Cardiac muscle cell (in vitro differentiated cells and primary cell): ENCODE measurements at regions not wholly inside any gene's neighbourhood (a gene's known extent, or its start where the extent isn't known, plus 50 kb on each side); places are given as distances from the start of the nearest gene placed in this dataset.

Source experiments
- DNase-seq, 2 donors: peaks; one replicate each; pipeline versions ENCODE4 v3.0.0 to v3.0.0-alpha.2; 2010 to 2017; ENCODE audit warnings: low read depth in 1 of 2, low spot score in 1 of 2
- H3K27ac ChIP-seq: fragments of 200-600 bp; sonication (generic); 2 replicates; pipeline ENCODE4 v1.5.1; 2016
- H3K27me3 ChIP-seq: fragments of 200-600 bp; sonication (generic); 2 replicates; pipeline ENCODE4 v1.6.0; 2016; ENCODE audit warnings: control low read depth
- H3K36me3 ChIP-seq: fragments of 200-600 bp; sonication (generic); 2 replicates; pipeline ENCODE4 v1.5.1; 2016; ENCODE audit warnings: control low read depth
- H3K4me1 ChIP-seq: fragments of 200-600 bp; sonication (generic); 2 replicates; pipeline ENCODE4 v1.8.1; 2017; ENCODE audit warnings: low read depth, mild to moderate bottlenecking, mixed run types
- H3K4me3 ChIP-seq: fragments of 200-600 bp; sonication (generic); 2 replicates; pipeline ENCODE4 v1.5.1; 2016; ENCODE audit warnings: mild to moderate bottlenecking
- H3K9me3 ChIP-seq: fragments of 200-600 bp; sonication (generic); 2 replicates; pipeline ENCODE4 v1.5.1; 2017; ENCODE audit warnings: low read depth, mild to moderate bottlenecking, control low read depth
- TF ChIP-seq, protein P1 (sequence below): IDR thresholded peaks from 2 replicates; pipeline ENCODE4 v1.5.1; 2012; ENCODE audit warnings: low read depth, mild to moderate bottlenecking, low read length

DNA sequence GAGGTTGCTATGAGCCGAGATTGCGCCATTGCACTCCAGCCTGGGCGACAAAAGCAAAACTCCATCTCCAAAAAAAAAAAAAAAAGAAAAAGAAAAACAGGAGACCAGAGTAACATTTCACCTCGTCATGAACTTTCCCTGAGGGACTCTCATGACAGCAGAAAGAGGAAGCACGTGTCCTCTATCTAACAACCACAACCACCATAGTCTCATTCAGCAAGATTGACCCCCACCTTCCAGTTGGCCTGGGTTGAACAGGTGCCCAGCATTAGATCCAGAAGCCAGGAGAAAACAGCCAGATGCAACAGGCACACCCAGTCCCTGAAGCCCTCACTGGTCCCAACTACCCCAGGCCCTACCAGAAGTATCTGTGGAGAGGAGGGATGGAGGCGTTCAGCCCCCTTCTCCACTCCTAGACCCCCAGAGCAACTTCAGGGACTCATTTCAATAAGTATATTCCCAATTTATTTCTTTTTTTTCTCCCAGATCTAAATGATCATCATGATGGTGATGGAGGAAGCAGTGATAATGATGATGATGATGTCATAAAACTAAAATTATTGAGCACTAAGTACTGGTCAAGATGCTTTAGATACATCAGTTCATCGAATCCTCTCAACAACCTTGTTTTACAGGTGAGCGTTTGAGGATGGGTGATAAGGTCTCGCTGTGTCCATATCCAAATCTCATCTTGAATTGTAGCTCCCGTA lies 235.0 kb downstream of the EFCAB11 start:
- Histone ChIP-seq H3K27me3 (no peaks in the 10 kb centered on the region), H3K36me3 (no peaks in the 10 kb centered on the region), H3K4me3 (no peak overlapping the region), H3K27ac (no peak overlapping the region), H3K4me1 (no peaks in the 10 kb centered on the region), H3K9me3 (no peaks in the 10 kb centered on the region)
- TF ChIP-seq, protein P1, sequence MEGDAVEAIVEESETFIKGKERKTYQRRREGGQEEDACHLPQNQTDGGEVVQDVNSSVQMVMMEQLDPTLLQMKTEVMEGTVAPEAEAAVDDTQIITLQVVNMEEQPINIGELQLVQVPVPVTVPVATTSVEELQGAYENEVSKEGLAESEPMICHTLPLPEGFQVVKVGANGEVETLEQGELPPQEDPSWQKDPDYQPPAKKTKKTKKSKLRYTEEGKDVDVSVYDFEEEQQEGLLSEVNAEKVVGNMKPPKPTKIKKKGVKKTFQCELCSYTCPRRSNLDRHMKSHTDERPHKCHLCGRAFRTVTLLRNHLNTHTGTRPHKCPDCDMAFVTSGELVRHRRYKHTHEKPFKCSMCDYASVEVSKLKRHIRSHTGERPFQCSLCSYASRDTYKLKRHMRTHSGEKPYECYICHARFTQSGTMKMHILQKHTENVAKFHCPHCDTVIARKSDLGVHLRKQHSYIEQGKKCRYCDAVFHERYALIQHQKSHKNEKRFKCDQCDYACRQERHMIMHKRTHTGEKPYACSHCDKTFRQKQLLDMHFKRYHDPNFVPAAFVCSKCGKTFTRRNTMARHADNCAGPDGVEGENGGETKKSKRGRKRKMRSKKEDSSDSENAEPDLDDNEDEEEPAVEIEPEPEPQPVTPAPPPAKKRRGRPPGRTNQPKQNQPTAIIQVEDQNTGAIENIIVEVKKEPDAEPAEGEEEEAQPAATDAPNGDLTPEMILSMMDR: no peak
- no peak for DNase-seq

DNA sequence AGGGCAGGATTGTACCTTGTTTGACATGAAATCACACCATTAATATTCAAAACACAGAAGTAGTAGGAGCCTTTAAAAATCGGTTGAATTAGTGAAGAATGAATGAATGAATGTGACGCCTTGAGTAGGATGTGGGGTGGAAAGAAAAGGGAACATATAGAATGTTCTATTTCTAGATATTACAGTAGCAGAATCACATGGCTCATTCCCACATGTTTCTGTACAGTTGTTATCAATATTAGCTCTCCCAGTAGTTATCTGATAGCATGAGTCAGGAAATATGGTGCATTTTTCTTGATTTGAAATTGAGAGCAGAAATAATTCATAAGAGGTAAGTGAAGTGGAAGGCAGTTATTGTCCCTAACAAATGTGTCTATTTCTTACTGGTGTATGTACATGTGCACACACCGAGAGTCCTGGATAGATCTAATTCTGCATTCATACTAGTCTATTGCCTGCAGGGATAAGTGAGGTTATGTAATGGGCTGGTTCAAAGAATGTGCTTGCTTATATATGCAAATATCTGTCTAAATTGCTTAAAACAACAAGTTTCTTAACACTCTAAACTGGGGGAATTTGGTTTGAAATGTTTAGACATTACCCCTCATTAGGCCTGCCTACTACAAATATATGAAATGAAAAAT lies 245.4 kb downstream of the EFCAB11 start:
- Histone ChIP-seq H3K4me1 (no peaks in the 10 kb centered on the region), H3K27me3 (no peaks in the 10 kb centered on the region), H3K36me3 (no peaks in the 10 kb centered on the region), H3K4me3 (no peak overlapping the region), H3K9me3 (no peaks in the 10 kb centered on the region), H3K27ac (no peak overlapping the region)
- no peak for DNase-seq
- TF ChIP-seq, protein P1: no peak

DNA sequence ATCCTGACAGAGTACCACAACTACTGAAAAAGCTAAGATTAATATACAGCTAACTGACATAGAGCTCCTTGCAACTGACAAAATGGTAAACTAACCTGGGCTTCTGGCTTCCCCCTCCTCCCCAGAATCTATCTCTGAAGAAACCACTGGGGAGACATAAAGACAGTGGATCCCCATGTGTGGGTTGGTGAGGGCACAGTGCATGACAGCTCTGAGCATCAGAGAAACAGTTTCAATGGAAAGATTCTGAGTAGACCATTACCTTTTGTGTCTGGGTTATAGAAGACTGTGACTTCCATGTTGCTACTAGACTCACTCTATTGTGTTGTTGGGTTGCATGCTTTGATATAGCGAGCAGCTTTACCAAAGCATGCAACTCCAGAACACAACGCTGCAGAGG lies 247.4 kb downstream of the EFCAB11 start:
- Histone ChIP-seq H3K4me3 (no peak overlapping the region), H3K36me3 (no peaks in the 10 kb centered on the region), H3K27me3 (no peaks in the 10 kb centered on the region), H3K27ac (no peak overlapping the region), H3K9me3 (no peaks in the 10 kb centered on the region), H3K4me1 (peaks cover 8% of the 10 kb centered on the region)
- TF ChIP-seq, protein P1: no peak
- no peak for DNase-seq

DNA sequence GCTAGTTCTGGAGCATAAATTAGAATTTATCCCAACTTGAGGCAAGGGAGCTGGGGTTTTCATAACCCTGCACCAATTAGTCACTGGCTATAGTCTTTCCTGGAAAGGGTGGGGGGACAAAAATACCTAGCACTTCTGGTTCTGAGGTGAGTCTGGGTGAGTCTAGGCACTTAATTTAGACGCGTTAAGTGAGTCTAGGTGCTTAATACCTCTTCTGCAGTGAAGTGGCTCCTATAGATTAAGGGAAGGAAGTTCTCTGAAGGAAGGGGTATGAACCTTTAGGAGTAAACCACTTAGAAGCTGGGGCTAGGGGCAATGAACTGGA lies 251.7 kb downstream of the EFCAB11 start:
- TF ChIP-seq, protein P1: no peak
- H3K9me3 ChIP-seq: no peaks in the 10 kb centered on the region
- no peak for DNase-seq
- H3K4me1 ChIP-seq: peaks cover 15% of the 10 kb centered on the region
- no peaks in the 10 kb centered on the region for H3K36me3 ChIP-seq
- no peak overlapping the region for H3K4me3 ChIP-seq
- no peaks in the 10 kb centered on the region for H3K27me3 ChIP-seq
- no peak overlapping the region for H3K27ac ChIP-seq

DNA sequence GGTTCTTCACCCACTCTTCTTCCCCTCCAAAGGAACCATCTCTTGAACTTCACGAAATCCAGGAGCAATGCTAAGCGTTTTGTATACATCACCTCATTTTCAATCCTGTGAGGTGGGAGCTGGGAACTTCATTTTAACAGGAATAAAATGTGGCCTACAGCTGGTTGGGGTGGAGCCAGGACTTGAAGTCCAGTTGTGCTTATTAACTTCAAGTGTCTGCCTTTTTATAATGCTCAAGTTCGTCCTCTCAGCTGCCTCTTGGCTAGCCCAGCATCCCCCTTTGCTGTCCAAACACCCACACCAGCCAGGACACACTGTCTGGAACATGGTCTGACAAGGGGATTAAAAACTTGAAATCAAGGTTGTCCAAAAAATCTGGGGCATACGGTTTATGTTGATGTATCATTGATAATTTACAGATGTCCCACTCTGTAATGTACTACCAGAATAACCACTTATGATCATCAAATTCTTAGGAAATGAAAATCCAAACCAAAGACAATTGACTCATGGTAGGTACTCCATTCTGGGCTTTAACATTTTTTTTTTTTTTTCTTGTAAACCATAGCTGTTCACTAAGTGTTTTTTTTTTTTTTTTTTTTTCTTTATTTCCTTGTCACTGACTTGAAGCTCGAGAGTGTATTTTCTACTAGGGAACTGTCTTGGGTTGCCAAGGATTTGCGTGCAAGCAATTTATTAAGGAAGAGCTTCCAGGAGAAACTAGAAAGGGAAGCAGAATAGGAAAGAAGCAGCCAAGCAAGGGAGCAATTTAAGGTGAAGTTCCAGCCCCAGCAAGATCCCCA lies 252.3 kb downstream of the EFCAB11 start:
- Histone ChIP-seq H3K9me3 (no peaks in the 10 kb centered on the region), H3K27me3 (no peaks in the 10 kb centered on the region), H3K27ac (no peak overlapping the region), H3K4me3 (peak overlapping the region; percentile 48), H3K4me1 (peaks cover 15% of the 10 kb centered on the region), H3K36me3 (no peaks in the 10 kb centered on the region)
- TF ChIP-seq, protein P1: no peak
- DNase-seq: peak; percentile 4 to 59
